GM18502 (cell line): ENCODE measurements at regions not wholly inside any gene's neighbourhood (a gene's known extent, or its start where the extent isn't known, plus 50 kb on each side); places are given as distances from the start of the nearest gene placed in this dataset.

Experiments
- ATAC-seq: cut with Tn5 transposase; IDR thresholded peaks from one replicate; pipeline ENCODE4 v1.9.1; 2021; ENCODE audit warnings: mild to moderate bottlenecking; ENCODE audit not compliant: unreplicated experiment, poor library complexity

GRCh38 chr7:94258418-94259300, 136.0 kb upstream of the COL1A2 start:
- ATAC-seq = no peak

DNA sequence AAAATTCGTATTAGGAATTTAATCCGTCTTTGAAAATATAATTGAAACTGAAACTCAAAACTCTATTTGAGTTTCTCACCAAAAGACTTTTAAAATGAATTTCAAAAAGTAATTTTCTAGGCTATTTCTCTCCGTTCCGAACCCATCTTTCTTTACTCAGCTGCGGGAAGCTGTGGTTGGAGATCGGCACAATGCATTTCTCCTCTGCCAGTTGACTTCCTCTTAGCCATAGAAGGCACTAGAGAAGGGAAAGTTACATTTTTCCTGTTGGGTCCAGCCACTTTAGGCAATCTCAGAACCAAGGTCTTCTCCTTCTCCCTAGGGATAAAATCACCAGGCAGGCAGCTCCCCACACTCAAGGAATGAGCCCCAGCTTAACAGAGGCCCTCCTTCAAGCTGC, 133.6 kb upstream of the COL1A2 start:
- no peak for ATAC-seq

DNA sequence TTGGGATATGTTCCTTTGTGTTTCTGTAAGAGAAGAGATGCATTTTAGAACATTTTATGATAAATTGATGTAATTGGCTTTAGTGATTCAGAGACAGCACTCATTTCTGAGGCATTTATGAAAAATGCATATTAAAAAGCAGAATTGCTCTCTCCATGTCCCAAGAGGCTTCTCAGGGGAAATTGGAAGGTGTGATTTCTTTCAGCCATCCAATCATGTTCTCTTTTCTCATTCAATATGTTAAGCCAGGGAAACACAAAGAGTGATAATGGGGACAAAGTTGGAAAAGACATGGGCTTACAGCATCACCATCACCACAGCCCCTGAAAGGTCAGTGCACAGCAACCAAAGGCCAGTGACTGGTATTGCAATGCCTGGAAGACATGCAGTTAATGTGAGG, 129.9 kb upstream of the COL1A2 start:
- no peak for ATAC-seq

GRCh38 chr7:94265456-94265855, 129.2 kb upstream of the COL1A2 start:
- no peak for ATAC-seq

GRCh38 chr7:94266238-94266644, 128.5 kb upstream of the COL1A2 start:
- ATAC-seq = no peak

- no peak for ATAC-seq
Observed at GRCh38 chr7:94270772-94271171, 123.9 kb upstream of the COL1A2 start.

GRCh38 chr7:94272821-94273583, 121.7 kb upstream of the COL1A2 start:
- ATAC-seq = no peak

DNA sequence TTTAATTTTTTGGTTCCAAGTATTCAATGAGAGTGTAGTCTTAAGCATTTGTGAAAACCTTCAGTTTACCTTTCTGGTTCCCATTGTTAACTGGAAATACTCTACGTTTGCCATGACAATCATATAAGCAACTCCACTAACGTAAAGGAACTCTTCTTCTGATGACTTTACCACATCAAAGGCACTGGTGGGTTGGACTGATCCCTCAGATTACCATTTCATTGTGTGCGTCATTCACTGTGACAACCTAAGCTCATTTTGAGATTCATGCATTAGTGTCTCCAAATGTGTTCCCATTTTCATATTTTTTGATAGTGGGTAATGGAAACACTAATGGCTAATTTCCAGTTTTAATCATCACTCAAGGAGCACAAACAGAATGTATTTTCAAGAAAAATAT, 119.9 kb upstream of the COL1A2 start:
- no peak for ATAC-seq

GRCh38 chr7:94276027-94276426, 118.7 kb upstream of the COL1A2 start:
- no peak for ATAC-seq

DNA sequence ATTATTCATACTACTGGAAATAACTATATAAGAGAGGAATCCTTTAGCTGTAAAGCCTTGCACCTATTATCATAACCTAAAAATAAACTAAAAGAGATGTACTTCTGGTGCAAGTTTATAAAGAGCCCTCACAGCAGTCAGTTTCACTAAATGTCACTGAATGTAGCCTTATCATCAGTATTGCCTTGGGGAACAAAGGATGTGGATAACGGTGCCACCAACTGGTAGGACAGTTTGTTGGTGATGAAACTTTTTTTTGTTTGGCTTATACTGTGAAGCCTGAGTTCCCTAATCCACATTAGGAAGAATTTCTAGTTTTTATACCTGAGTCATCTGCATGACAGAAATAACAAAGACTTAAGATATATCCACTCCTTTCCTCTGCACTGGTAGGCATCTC, 117.9 kb upstream of the COL1A2 start:
- ATAC-seq = peak; percentile 53

DNA sequence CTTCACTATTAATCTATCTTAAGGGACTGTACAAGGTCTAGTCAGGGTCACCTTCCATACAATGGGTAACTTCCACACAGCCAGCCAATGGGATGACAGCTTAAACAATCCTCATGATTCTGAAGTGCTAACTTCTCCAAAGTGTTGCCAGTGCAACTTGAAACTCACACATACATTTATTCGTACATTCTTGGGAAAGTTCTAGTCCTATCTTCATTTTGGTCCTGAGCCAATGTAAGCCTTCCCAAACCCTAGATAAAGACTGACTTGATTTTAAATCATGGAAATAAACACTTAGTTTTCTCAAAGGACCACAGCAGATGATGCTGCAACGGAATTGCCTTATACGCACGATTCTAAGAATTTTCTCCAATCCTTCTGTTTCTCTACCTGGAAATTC, 117.5 kb upstream of the COL1A2 start:
- no peak for ATAC-seq

DNA sequence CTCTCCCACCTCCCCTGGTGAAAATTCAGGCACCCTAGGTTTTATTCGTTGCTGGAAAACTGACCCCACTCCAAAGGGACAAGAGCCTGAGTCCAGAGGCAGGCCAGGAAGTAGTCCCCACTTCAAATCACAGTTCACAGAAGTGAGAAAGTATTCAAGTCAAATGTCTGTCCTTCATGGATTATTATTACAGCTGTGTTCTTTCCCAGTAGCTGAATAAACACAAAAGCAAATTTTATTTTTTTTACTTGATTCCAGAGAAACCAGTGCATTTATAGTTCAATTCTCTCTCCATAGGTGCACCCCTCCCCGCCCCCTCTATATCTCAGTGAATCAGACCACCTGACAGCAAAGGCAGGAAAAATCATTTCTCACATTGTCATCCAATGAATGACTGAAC, 113.8 kb upstream of the COL1A2 start:
- ATAC-seq = no peak

- ATAC-seq = no peak
Observed at GRCh38 chr7:94284104-94284503, 110.6 kb upstream of the COL1A2 start.

- ATAC-seq = no peak
Observed at GRCh38 chr7:94286111-94286510, 108.6 kb upstream of the COL1A2 start.

- no peak for ATAC-seq
Observed at GRCh38 chr7:94288096-94288495, 106.6 kb upstream of the COL1A2 start.

- ATAC-seq = no peak
Observed at GRCh38 chr7:94289071-94289470, 105.6 kb upstream of the COL1A2 start.

DNA sequence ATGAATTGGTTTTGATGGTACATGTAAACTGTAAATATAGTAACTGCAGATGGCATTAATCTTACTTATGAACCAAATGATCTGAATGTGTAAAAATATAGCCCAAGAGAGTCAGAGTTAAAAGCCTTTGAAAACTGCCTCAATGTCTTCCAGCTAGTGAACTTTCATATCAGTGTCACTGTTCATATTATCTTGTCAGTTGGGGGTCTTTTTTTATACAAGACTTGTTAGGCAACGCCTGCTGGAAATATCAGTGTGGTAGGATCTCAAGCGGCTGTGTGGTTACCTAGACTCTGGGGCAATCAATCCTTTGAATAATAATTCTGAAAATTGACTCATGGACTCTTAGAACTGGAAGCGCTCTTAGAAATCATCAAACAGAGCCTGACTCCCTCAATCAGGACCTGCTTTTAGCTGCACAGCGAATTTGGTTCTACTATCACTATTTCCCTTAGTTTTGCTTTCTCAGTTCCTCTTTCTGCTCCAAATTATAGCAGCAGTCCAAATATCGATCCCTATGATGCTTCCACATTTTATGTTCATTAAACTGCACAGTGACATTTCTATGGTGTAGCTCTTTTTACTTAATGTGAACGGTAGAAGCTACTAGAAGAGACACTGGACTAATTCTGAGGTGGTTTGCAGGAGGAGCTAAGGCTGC, 100.1 kb upstream of the COL1A2 start:
- ATAC-seq = no peak

DNA sequence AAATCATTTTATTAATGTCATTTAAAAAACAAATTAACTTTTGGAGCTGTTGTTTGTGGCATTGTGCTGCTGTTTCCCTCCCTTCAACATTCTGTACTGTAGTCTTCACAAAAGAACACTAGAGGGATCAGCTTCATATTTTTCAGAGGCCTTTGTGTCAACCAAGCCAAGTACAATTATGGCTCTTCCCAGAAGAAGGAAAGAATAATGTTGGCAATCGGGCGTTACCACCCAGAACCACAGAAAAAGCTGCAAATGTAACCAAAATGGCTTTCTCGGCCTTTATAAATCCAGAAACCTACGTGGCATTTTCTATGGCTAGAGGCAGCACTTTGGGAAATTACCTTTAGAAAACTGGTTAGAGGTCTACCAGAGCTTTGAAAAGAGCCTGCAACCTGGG, 98.8 kb upstream of the COL1A2 start:
- no peak for ATAC-seq

- no peak for ATAC-seq
Observed at GRCh38 chr7:94296881-94297280, 97.8 kb upstream of the COL1A2 start.

- ATAC-seq = no peak
Observed at GRCh38 chr7:94297397-94297838, 97.3 kb upstream of the COL1A2 start.

DNA sequence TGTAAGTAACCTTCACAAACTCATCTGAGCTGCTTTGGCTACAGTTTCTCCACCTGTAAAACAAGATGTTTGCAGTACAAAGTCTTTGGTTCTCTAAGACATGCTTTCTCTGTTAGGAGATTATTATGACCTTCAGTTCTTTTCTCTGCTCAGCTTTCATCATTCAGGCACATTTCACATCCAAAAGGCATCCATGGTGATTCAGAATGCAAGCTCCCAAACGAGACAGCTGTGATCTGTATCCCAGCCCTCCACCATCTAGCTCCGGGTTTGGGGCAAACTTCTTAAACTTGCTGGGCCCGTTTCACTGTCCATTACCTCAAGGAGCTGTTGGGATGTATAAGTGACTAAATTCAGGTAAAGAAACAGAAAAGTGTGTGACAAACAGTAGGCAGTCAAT, 95.8 kb upstream of the COL1A2 start:
- ATAC-seq = no peak
